ENCODE measurements at regions not wholly inside any gene's neighbourhood (a gene's known extent, or its start where the extent isn't known, plus 50 kb on each side); places are given as distances from the start of the nearest gene placed in this dataset.

GRCh38 chr4:107253090-107253489 lies 217.0 kb upstream of the DKK2 start:
- DNase-seq (ENCODE audit: low read depth) = no peak
- H3K4me3 ChIP-seq (ENCODE audit: low read depth, low read length) = no peak overlapping the region
- TF ChIP-seq CTCF (IDR thresholded peaks at IDR 0.05; ENCODE audit: insufficient read depth, low read length) = no peak

DNA sequence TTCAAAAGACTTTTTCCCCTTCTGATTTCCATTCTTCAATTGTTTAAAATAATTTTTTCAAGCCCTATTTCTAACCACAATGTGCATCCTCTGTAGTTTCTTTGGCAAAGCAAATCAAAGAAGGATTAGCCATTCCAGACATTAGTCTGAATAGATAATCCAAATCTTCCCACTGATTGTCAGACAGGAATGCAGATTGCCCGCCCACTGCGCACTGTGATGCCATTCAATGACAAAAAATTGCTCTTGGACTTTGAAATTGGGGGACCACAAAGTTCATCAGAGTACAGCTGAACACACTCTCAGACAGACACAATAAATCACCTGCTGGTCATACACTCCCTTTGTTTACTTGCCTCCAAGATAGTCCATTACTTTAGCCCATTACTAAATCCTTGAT lies 216.5 kb upstream of the DKK2 start:
- no peak for TF ChIP-seq CTCF (IDR thresholded peaks at IDR 0.05; ENCODE audit: insufficient read depth, low read length)

DNA sequence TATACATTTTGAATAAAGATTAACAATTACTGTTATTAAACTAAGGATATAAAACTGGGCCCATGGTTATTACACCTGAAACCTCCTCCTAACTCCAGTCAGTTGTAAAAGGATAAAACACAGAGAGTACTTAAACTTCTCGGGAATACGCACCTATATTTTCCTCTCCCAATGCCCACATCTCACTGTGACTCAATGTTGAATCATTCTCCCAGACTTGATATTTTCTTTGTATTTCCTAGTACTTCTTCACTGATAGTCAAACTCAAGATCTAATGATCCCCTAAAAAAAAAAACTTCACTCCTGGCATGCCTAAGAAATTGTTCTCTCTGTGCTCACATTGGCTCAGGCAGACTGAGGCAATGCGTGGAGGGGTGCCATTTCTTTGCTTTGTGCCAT lies 212.5 kb upstream of the DKK2 start:
- no peak overlapping the region for H3K4me3 ChIP-seq (ENCODE audit: low read depth, low read length)
- peak; percentile 17 for DNase-seq (ENCODE audit: low read depth)
- no peak for TF ChIP-seq CTCF (IDR thresholded peaks at IDR 0.05; ENCODE audit: insufficient read depth, low read length)

More for the DNA sequence above, 216.5 kb upstream of the DKK2 start:
- peak; percentile 3 for DNase-seq (ENCODE audit: low read depth)
- no peak overlapping the region for H3K4me3 ChIP-seq (ENCODE audit: low read depth, low read length)

GRCh38 chr4:107247738-107248137 lies 211.6 kb upstream of the DKK2 start:
- peak; percentile 71 for DNase-seq (ENCODE audit: low read depth)
- no peak overlapping the region for H3K4me3 ChIP-seq (ENCODE audit: low read depth, low read length)
- no peak for TF ChIP-seq CTCF (IDR thresholded peaks at IDR 0.05; ENCODE audit: insufficient read depth, low read length)

GRCh38 chr4:107246761-107247160 lies 210.6 kb upstream of the DKK2 start:
- no peak for DNase-seq (ENCODE audit: low read depth)
- TF ChIP-seq CTCF (IDR thresholded peaks at IDR 0.05; ENCODE audit: insufficient read depth, low read length) = no peak
- no peak overlapping the region for H3K4me3 ChIP-seq (ENCODE audit: low read depth, low read length)

GRCh38 chr4:107243141-107243781 lies 207.1 kb upstream of the DKK2 start:
- TF ChIP-seq CTCF (IDR thresholded peaks at IDR 0.05; ENCODE audit: insufficient read depth, low read length) = no peak
- no peak overlapping the region for H3K4me3 ChIP-seq (ENCODE audit: low read depth, low read length)
- DNase-seq (ENCODE audit: low read depth) = peak; percentile 47

- no peak overlapping the region for H3K4me3 ChIP-seq (ENCODE audit: low read depth, low read length)
- TF ChIP-seq CTCF (IDR thresholded peaks at IDR 0.05; ENCODE audit: insufficient read depth, low read length) = no peak
- DNase-seq (ENCODE audit: low read depth) = no peak
These were observed 184.9 kb upstream of the DKK2 start for GRCh38 chr4:107220976-107221375.
